HFFc6 (cell line): ENCODE measurements at regions not wholly inside any gene's neighbourhood (a gene's known extent, or its start where the extent isn't known, plus 50 kb on each side); places are given as distances from the start of the nearest gene placed in this dataset.

ENCODE experiments used
- DNase-seq: peaks from one replicate; pipeline ENCODE4 v3.0.0-alpha.2; 2018
- H3K27ac Mint-ChIP-seq: 2 replicates; pipeline ENCODE4 v1.8.0; 2020; ENCODE audit warnings: mild to moderate bottlenecking, mixed read lengths
- H3K27me3 Mint-ChIP-seq: 2 replicates; pipeline ENCODE4 v1.8.0; 2021; ENCODE audit warnings: mild to moderate bottlenecking, moderate library complexity, mixed read lengths; ENCODE audit not compliant: insufficient read depth
- H3K36me3 Mint-ChIP-seq: 2 replicates; pipeline ENCODE4 v1.8.0; 2021; ENCODE audit warnings: low read depth, mixed read lengths
- H3K4me1 Mint-ChIP-seq: 2 replicates; pipeline ENCODE4 v1.8.0; 2020; ENCODE audit warnings: low read depth, mixed read lengths
- H3K4me3 Mint-ChIP-seq: 2 replicates; pipeline ENCODE4 v1.8.0; 2020; ENCODE audit warnings: mild to moderate bottlenecking, moderate library complexity, mixed read lengths
- H3K9me3 Mint-ChIP-seq: 2 replicates; pipeline ENCODE4 v1.8.0; 2020; ENCODE audit warnings: mild to moderate bottlenecking, mixed read lengths
- TF ChIP-seq, protein P1 (sequence below): fragments of 200-600 bp; sonication (generic); IDR thresholded peaks from 2 replicates; pipeline ENCODE4 v1.5.0; 2021; ENCODE audit warnings: antibody characterized with exemption, mild to moderate bottlenecking

DNA sequence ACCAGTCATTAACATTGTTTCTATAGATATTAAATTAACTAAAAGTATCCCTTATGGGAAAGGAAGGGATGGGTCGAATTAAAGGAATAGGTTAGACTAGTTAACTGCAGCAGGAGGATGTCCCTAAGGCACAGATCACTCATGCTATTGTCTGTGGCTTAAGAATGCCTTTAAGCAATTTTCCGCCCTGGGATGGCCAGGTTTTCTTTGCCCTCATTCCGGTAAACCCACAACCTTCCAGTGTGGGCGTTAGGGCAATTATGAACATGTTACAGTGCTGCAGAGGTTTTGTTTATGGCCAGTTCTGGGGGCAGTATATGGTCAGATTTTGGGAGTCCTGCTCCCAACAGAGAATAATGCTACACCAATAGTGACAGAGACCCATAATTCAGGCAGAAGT, 139.3 kb upstream of the CDK13 start:
- Mint-ChIP-seq H3K4me1 (peaks cover 12% of the 10 kb centered on the region), H3K4me3 (no peak overlapping the region), H3K36me3 (no peaks in the 10 kb centered on the region), H3K27me3 (peaks cover 29% of the 10 kb centered on the region), H3K27ac (no peak overlapping the region), H3K9me3 (no peaks in the 10 kb centered on the region)
- TF ChIP-seq, protein P1, sequence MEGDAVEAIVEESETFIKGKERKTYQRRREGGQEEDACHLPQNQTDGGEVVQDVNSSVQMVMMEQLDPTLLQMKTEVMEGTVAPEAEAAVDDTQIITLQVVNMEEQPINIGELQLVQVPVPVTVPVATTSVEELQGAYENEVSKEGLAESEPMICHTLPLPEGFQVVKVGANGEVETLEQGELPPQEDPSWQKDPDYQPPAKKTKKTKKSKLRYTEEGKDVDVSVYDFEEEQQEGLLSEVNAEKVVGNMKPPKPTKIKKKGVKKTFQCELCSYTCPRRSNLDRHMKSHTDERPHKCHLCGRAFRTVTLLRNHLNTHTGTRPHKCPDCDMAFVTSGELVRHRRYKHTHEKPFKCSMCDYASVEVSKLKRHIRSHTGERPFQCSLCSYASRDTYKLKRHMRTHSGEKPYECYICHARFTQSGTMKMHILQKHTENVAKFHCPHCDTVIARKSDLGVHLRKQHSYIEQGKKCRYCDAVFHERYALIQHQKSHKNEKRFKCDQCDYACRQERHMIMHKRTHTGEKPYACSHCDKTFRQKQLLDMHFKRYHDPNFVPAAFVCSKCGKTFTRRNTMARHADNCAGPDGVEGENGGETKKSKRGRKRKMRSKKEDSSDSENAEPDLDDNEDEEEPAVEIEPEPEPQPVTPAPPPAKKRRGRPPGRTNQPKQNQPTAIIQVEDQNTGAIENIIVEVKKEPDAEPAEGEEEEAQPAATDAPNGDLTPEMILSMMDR, result no peak
- no peak for DNase-seq

DNA sequence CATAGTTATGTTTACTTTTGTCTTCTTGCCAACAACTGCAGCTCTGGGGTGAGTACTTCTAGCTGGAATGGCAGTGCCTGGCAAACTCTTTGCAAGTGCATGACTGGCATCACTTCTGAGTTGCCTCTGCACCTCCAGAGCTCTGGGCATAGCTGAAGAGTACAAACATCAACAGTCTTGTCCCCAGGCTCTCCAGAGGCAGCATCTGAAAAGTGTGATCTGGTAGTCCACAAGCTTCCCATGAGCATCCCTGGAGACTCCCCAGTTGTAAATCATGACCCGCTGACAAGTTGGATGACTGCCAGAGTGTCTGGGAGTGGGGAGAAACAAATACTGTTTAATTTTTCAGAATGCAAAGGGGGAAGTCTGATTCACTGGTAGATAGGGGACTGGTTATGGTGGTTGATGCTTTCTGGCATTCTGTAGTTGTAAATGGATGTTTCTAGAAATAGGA, 138.9 kb upstream of the CDK13 start:
- no peak overlapping the region for H3K27ac Mint-ChIP-seq
- DNase-seq, result peak; percentile 62
- TF ChIP-seq, protein P1, result no peak

DNA sequence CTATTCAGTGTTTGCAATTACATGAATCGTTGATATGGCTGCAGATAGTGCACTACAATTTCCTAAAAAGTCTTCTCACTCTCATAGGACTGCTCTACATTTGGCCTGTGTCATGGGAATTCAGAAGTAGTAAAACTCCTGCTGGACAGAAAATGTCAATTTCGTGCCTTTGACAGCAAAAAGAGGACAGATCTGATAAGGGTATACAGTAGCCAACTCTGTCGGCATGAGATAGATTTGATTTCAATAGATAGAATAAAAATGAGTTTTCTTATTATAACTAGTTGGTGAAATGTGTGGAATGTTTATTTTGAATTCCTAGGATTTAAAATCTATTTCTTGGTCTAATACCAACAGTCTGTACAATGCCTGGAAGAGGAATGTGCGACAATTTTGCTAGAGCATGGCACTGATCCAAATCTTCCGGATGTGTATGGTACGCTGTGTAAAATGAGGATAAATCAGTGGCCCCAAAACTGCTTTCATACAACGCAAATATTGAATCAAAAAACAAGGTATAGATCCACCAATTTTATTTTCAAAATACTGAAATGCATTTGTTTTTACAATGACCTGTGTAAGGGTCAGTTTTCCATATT, 133.5 kb upstream of the CDK13 start:
- no peak for DNase-seq
- H3K4me1 Mint-ChIP-seq, result peaks cover 1% of the 10 kb centered on the region; the same call in 1 of the 2 replicates
- H3K27ac Mint-ChIP-seq, result no peak overlapping the region
- H3K9me3 Mint-ChIP-seq, result no peaks in the 10 kb centered on the region
- no peak overlapping the region for H3K4me3 Mint-ChIP-seq
- TF ChIP-seq, protein P1, result no peak
- H3K36me3 Mint-ChIP-seq, result no peaks in the 10 kb centered on the region
- H3K27me3 Mint-ChIP-seq, result peaks cover 28% of the 10 kb centered on the region

More for the DNA sequence above, 138.9 kb upstream of the CDK13 start:
- H3K27me3 Mint-ChIP-seq, result peaks cover 29% of the 10 kb centered on the region
- H3K36me3 Mint-ChIP-seq, result no peaks in the 10 kb centered on the region
- no peaks in the 10 kb centered on the region for H3K9me3 Mint-ChIP-seq
- H3K4me3 Mint-ChIP-seq, result no peak overlapping the region
- peaks cover 12% of the 10 kb centered on the region for H3K4me1 Mint-ChIP-seq

DNA sequence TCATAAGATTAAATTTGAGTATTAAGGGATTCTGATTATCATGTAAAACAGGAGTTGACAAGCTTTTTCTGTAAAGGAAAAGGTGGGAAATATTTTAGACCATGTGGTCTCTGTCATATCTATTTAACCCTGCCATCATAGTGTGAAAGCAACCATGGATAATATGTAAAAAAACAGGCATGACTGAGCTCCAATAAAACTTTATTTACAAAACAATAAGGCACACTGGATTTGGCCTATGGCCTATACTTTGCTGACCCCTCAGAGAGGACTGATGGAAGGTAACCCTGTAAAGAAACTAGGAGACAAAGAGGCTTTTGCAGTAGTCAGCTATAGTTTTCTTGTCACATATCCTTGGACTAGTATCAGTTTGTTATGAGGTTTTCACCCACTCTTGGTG, 130.5 kb upstream of the CDK13 start:
- Mint-ChIP-seq H3K9me3 (no peaks in the 10 kb centered on the region), H3K27ac (no peak overlapping the region), H3K4me3 (no peak overlapping the region), H3K4me1 (no peaks in the 10 kb centered on the region), H3K27me3 (peaks cover 17% of the 10 kb centered on the region), H3K36me3 (no peaks in the 10 kb centered on the region)
- TF ChIP-seq, protein P1, result no peak
- no peak for DNase-seq

DNA sequence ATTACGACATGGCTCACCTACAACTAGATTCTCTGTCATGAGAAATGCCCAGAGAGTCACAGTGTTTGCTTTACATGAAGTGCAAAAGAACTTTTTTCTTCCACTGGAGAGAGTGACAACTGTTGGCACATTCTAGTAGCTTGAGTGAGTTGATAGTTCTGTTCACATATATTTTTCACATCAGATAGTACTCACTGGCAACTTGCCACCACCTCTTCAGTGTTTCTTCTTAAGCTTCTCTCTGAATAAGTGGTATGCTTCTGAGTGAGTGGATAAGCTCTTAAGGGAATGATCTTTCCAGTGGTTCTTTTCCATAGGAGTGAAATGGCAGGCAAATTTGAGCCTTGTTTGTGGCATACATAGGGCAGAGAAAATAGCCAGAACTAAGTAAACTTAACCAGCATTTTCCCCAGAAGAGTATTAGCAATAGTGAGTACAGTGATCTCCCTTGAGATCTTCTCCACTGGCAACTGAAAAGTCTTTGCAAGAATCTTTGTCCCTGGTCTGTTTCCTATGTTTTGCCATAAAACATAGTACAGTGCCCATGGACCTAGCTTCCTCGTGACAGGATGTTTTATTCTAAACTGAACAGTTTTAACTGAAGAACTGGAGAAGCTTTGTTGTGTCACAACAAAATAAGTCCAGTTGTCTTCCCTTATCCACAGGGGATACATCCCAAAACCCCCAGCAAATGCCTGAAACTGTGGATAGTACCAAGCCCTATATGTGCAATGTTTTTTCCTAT, 125.4 kb upstream of the CDK13 start:
- no peak for DNase-seq
- H3K27ac Mint-ChIP-seq, result no peak overlapping the region
- peaks cover 13% of the 10 kb centered on the region for H3K27me3 Mint-ChIP-seq
- no peaks in the 10 kb centered on the region for H3K9me3 Mint-ChIP-seq
- TF ChIP-seq, protein P1, result no peak
- H3K4me3 Mint-ChIP-seq, result no peak overlapping the region
- no peaks in the 10 kb centered on the region for H3K36me3 Mint-ChIP-seq
- no peaks in the 10 kb centered on the region for H3K4me1 Mint-ChIP-seq
